ENCODE measurements at regions not wholly inside any gene's neighbourhood (a gene's known extent, or its start where the extent isn't known, plus 50 kb on each side); places are given as distances from the start of the nearest gene placed in this dataset.

DNA sequence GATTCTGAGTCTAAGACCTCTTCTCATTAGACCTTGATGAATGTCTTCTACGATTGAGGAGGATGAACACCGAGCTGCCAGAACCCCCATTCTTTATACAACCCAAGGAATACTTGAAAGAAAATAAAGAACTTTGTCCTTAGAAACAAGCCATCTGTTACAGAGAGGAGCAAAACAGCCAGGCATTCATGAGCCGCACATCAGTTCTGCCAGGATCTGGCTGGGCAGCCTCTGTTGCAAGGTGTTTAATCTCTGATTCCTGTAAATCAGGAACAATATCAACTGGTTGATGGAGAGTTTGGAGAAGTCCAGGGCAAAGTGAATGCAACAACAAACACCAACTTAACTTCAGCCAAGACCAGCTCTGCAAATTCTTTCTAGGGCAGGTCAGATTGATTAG, 165.5 kb upstream of the DMAC1 start:
- Histone ChIP-seq H4K8ac (ENCODE audit: extremely low read depth, insufficient read depth, low read length) (no peak overlapping the region), H2BK5ac (ENCODE audit: low read depth, low read length) (no peak overlapping the region), H3K27me3 (replicated peaks in 1 of 4; ENCODE audit: control insufficient read depth in 3 of 4, extremely low read depth in 1 of 4, insufficient read depth in 3 of 4, low read length in 3 of 4) (no peaks in the 10 kb centered on the region), H3K4ac (replicated peaks; ENCODE audit: insufficient read length, low read depth, low read length) (no peak overlapping the region), H3K36me3 (ENCODE audit: control insufficient read depth in 2 of 4, insufficient read depth in 4 of 4, low read length in 3 of 4) (no peaks in the 10 kb centered on the region), H2AFZ (ENCODE audit: low read length) (no peak overlapping the region), H3K23ac (ENCODE audit: insufficient read length) (no peak overlapping the region), H3K23me2 (ENCODE audit: low read depth, low read length) (no peaks in the 10 kb centered on the region), H2AK5ac (ENCODE audit: low read depth, low read length) (no peak overlapping the region), H2BK20ac (ENCODE audit: low read length) (no peak overlapping the region), H3K79me2 (ENCODE audit: control insufficient read depth in 1 of 2, insufficient read depth in 2 of 2, low read length in 2 of 2) (no peaks in the 10 kb centered on the region), H4K20me1 (replicated peaks in 1 of 2; ENCODE audit: control insufficient read depth in 1 of 2, insufficient read depth in 2 of 2, low read length in 2 of 2) (no peaks in the 10 kb centered on the region), H2BK15ac (ENCODE audit: low read length) (no peak overlapping the region), H2BK120ac (replicated peaks; ENCODE audit: low read depth, low read length) (no peak overlapping the region), H3K27ac (ENCODE audit: low read depth, low read length) (no peak overlapping the region), H2BK12ac (ENCODE audit: low read depth, low read length) (no peak overlapping the region), H3K56ac (replicated peaks; ENCODE audit: insufficient read length, low read depth, low read length) (no peak overlapping the region), H3K9ac (replicated peaks in 1 of 4; ENCODE audit: extremely low read depth in 1 of 4, low read depth in 3 of 4, low read length in 3 of 4) (no peak overlapping the region), H3K14ac (ENCODE audit: insufficient read length) (no peak overlapping the region), H3K4me2 (ENCODE audit: insufficient read depth in 1 of 2, low read depth in 2 of 2, low read length in 2 of 2) (no peak overlapping the region), H4K5ac (ENCODE audit: insufficient read length, low read depth, low read length) (no peak overlapping the region), H3K9me3 (ENCODE audit: insufficient read depth in 2 of 2, low read depth in 1 of 2, low read length in 1 of 2) (no peaks in the 10 kb centered on the region), H3K79me1 (ENCODE audit: low read depth, low read length) (no peaks in the 10 kb centered on the region), H3K18ac (ENCODE audit: extremely low read depth, low read length) (no peak overlapping the region), H3K4me3 (ENCODE audit: extremely low read depth in 1 of 4, insufficient read depth in 2 of 4, low read depth in 3 of 4, low read length in 4 of 4) (no peak overlapping the region), H3K4me1 (replicated peaks in 1 of 4; ENCODE audit: control insufficient read depth in 3 of 4, insufficient read depth in 4 of 4, low read length in 3 of 4) (peaks cover 0 to 11% (median 2%) of the 10 kb centered on the region in 4 experiments; a peak in 1 of 7 replicates), H4K91ac (replicated peaks; ENCODE audit: insufficient read length, low read length) (no peak overlapping the region)
- WGBS, 2 experiments (ENCODE audit: extremely low coverage in 1 of 2, insufficient coverage in 1 of 2, insufficient read length in 1 of 2, insufficient replicate concordance in 2 of 2, low coverage in 1 of 2, low lambda C conversion rate in 2 of 2, missing lambda C conversion rate in 1 of 2) = 83% methylated on average over 3 of the region's 3 CpGs; no CpG with 5 or more reads in 1 of the 2 experiments
- DNase-seq (ENCODE audit: low read depth in 1 of 2, low spot score in 2 of 2) (no peak), FAIRE-seq (no peak)
- ChIA-PET POLR2A (ENCODE audit: partially characterized antibody) (no interaction called here), CTCF (ENCODE audit: partially characterized antibody) (no interaction called here)
- no peak for TF ChIP-seq CTBP2 (IDR thresholded peaks at IDR 0.05; ENCODE audit: borderline replicate concordance, insufficient read depth, insufficient read length, low read length)
- no peak for TF ChIP-seq SIN3A (conservative IDR thresholded peaks at IDR 0.05 in 1 of 2, IDR thresholded peaks at IDR 0.05 in 1 of 2; ENCODE audit: low read depth in 1 of 2, low read length in 2 of 2)
- no peak for TF ChIP-seq SP4 (IDR thresholded peaks at IDR 0.05; ENCODE audit: low read length)
- TF ChIP-seq BRCA1 (IDR thresholded peaks at IDR 0.05; ENCODE audit: low read depth, low read length) = no peak
- no peak for TF ChIP-seq TAF1 (IDR thresholded peaks at IDR 0.05; ENCODE audit: low read depth, low read length)
- TF ChIP-seq GABPA (IDR thresholded peaks at IDR 0.05; ENCODE audit: borderline replicate concordance, insufficient read depth, low read length) = no peak
- TF ChIP-seq, protein P1, sequence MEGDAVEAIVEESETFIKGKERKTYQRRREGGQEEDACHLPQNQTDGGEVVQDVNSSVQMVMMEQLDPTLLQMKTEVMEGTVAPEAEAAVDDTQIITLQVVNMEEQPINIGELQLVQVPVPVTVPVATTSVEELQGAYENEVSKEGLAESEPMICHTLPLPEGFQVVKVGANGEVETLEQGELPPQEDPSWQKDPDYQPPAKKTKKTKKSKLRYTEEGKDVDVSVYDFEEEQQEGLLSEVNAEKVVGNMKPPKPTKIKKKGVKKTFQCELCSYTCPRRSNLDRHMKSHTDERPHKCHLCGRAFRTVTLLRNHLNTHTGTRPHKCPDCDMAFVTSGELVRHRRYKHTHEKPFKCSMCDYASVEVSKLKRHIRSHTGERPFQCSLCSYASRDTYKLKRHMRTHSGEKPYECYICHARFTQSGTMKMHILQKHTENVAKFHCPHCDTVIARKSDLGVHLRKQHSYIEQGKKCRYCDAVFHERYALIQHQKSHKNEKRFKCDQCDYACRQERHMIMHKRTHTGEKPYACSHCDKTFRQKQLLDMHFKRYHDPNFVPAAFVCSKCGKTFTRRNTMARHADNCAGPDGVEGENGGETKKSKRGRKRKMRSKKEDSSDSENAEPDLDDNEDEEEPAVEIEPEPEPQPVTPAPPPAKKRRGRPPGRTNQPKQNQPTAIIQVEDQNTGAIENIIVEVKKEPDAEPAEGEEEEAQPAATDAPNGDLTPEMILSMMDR (IDR thresholded peaks at IDR 0.05; ENCODE audit: control extremely low read depth in 1 of 3, insufficient read depth in 1 of 3, low read depth in 1 of 3, low read length in 3 of 3) = no peak
- TF ChIP-seq CBX5 (IDR thresholded peaks at IDR 0.05; ENCODE audit: low read depth, low read length) = no peak
- TF ChIP-seq EP300 (IDR thresholded peaks at IDR 0.05; ENCODE audit: borderline replicate concordance in 1 of 2, low read depth in 2 of 2, low read length in 2 of 2) = no peak
- no peak for TF ChIP-seq RFX5 (IDR thresholded peaks at IDR 0.05; ENCODE audit: borderline replicate concordance, low read depth, low read length)
- no peak for TF ChIP-seq RNF2 (IDR thresholded peaks at IDR 0.05; ENCODE audit: borderline replicate concordance, low read depth, low read length, missing control alignments, poor library complexity, severe bottlenecking)
